Uterus (tissue), 2 donors: ENCODE measurements at regions not wholly inside any gene's neighbourhood (a gene's known extent, or its start where the extent isn't known, plus 50 kb on each side); places are given as distances from the start of the nearest gene placed in this dataset.

Source experiments
- POLR2A ChIP-seq, 2 donors: fragments of 450-650 bp; IDR thresholded peaks; one replicate each; pipeline ENCODE4 v1.6.1; 2016; ENCODE audit warnings: antibody characterized with exemption in 2 of 2, mild to moderate bottlenecking in 1 of 2, moderate library complexity in 1 of 2
- TF ChIP-seq, protein P1 (sequence below), 4 experiments: fragments of 200-600 bp in 2 of 4; fragments of 450-650 bp in 2 of 4; sonication (generic) in 2 of 4; IDR thresholded peaks; one replicate each; pipeline ENCODE4 v1.5.1; 2016 to 2019; ENCODE audit warnings: antibody characterized with exemption in 4 of 4, mild to moderate bottlenecking in 2 of 4, moderate library complexity in 1 of 4

DNA sequence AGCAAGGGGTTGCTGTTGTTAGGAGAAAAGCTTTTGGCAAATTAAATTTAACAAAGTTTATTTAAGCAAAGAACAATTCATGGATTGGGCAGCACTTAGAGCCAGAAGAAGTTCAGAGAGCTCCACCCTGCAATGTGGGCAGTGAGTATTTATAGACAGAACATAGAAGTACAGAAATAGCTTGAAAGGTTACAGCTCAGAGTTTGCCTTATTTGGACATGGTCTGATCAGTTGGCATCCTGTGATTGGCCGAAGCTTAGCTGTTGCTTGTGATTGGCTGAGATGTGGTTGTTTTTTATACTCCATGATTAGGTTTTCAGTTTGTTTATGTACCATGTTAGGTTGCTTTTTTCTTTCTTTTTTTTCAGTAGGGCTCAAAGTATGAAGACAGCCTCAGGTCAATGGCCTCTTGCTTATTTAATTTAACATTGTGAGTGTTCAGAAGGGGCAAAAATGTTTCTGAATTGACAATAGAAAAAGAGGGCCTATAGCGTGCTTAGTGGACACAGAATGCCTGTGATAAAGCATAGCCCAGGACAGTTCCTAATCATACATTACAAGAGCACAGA is 293.8 kb downstream of the IGSF11 start:
- TF ChIP-seq, protein P1, sequence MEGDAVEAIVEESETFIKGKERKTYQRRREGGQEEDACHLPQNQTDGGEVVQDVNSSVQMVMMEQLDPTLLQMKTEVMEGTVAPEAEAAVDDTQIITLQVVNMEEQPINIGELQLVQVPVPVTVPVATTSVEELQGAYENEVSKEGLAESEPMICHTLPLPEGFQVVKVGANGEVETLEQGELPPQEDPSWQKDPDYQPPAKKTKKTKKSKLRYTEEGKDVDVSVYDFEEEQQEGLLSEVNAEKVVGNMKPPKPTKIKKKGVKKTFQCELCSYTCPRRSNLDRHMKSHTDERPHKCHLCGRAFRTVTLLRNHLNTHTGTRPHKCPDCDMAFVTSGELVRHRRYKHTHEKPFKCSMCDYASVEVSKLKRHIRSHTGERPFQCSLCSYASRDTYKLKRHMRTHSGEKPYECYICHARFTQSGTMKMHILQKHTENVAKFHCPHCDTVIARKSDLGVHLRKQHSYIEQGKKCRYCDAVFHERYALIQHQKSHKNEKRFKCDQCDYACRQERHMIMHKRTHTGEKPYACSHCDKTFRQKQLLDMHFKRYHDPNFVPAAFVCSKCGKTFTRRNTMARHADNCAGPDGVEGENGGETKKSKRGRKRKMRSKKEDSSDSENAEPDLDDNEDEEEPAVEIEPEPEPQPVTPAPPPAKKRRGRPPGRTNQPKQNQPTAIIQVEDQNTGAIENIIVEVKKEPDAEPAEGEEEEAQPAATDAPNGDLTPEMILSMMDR (IDR thresholded peaks at IDR 0.05), result no peak
- no peak for TF ChIP-seq POLR2A (IDR thresholded peaks at IDR 0.05)
